Mucosa of rectum (tissue), 2 donors: ENCODE measurements at regions not wholly inside any gene's neighbourhood (a gene's known extent, or its start where the extent isn't known, plus 50 kb on each side); places are given as distances from the start of the nearest gene placed in this dataset.

Experiments
- H3K27ac ChIP-seq, 2 donors: one replicate each; pipeline ENCODE4 v1.7.0; 2013; ENCODE audit warnings: inconsistent platforms in 2 of 2, low read depth in 2 of 2, low read length in 2 of 2
- H3K27me3 ChIP-seq, 2 donors: one replicate each; pipeline ENCODE4 v1.7.0; 2013; ENCODE audit warnings: low read length in 2 of 2; ENCODE audit not compliant: control insufficient read depth in 2 of 2, insufficient read depth in 2 of 2
- H3K36me3 ChIP-seq, 2 donors: one replicate each; pipeline ENCODE4 v1.7.0; 2013; ENCODE audit warnings: low read length in 2 of 2; ENCODE audit not compliant: control insufficient read depth in 2 of 2, insufficient read depth in 2 of 2
- H3K4me1 ChIP-seq, 2 donors: one replicate each; pipeline ENCODE4 v1.7.0; 2013; ENCODE audit warnings: low read length in 2 of 2, mild to moderate bottlenecking in 1 of 2; ENCODE audit not compliant: control insufficient read depth in 2 of 2, insufficient read depth in 2 of 2
- H3K4me3 ChIP-seq, 2 donors: one replicate each; pipeline ENCODE4 v1.7.0; 2013; ENCODE audit warnings: low read length in 2 of 2
- H3K9ac ChIP-seq, 2 donors: one replicate each; pipeline ENCODE4 v1.7.0; 2013; ENCODE audit warnings: low read length in 2 of 2, low read depth in 1 of 2, mild to moderate bottlenecking in 1 of 2
- H3K9me3 ChIP-seq, 2 donors: one replicate each; pipeline ENCODE4 v1.7.0; 2013; ENCODE audit warnings: low read length in 2 of 2; ENCODE audit not compliant: control insufficient read depth in 2 of 2
- donor health status: healthy.
- donor health status: Normal muscosa, but diverticular disease.

- Histone ChIP-seq H3K36me3 (no peaks in the 10 kb centered on the region), H3K9ac (no peak overlapping the region), H3K4me3 (no peak overlapping the region), H3K4me1 (no peaks in the 10 kb centered on the region), H3K9me3 (no peaks in the 10 kb centered on the region), H3K27me3 (peaks cover 0 to 3% of the 10 kb centered on the region in 2 donors), H3K27ac (no peak overlapping the region)
Measured at GRCh38 chr12:65769880-65770279, 54.4 kb upstream of the HMGA2 start.
